GM18519 (cell line): ENCODE measurements at regions not wholly inside any gene's neighbourhood (a gene's known extent, or its start where the extent isn't known, plus 50 kb on each side); places are given as distances from the start of the nearest gene placed in this dataset.
A peak's percentile ranks its signal among the peaks of the same experiment; 100 is the strongest.

ENCODE experiments used
- ATAC-seq: cut with Tn5 transposase; IDR thresholded peaks from one replicate; pipeline ENCODE4 v1.9.1; 2021; ENCODE audit warnings: mild to moderate bottlenecking, moderate library complexity; ENCODE audit not compliant: unreplicated experiment, low FRiP score

DNA sequence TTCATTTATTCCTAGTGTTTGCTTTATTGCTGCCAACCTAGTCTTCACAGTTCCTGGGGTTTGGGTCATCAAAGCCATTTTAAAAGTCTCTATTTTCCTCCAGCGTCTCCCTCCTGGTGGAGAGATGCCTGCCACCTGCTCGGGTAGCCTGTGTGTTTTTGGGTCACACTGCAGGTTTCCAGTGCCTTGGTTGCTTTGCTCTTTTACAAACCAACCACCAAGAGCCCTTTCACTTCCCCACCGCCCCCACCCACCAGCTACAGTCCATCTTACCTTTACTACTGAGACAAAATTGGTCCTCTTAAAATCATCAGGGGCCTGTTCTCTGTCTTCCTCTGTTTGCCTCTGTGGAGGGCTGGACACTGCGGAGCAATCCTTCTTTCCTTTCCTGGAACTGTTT lies 280.5 kb upstream of the GATB start:
- no peak for ATAC-seq

DNA sequence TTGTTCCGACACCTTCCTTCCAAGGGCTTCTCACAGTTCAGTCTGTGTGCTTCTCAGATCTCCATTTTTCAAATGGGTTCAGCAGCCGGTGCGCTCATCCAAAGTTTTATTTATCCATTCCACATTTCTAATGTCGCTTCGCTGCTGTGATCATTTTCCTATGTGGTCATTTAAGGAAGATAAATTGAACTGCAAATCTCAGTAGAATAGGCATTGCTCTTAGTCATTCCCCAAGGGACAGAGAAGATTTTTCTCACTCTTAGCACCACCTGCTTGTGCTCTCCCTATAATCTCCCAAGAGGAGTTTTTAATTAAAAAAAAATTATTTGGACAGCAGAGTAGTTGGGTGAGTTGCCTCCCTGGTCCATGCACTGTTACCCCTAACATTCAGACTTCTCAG lies 278.9 kb upstream of the GATB start:
- ATAC-seq, result no peak

DNA sequence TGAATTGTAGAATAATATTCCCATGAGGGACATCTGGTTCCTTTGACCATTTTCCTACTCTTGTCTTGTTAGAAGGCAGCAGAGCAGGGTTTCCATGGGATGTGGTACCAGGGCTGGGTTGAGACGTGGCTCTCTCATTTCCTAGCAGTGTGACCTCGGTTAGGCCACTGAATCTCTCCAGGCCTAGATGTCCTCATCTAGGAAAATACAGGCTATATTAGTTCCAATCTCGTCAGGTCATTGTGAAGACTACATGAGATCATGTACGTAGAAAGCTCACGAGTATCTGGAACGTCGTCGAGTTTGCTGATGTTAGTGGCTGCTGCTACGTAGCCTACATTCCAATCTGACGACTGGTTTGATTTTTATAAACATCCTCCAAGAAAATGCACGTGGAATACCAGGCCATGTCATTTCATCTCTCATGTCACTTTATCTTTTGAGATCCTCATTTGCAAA lies 278.2 kb upstream of the GATB start:
- no peak for ATAC-seq

DNA sequence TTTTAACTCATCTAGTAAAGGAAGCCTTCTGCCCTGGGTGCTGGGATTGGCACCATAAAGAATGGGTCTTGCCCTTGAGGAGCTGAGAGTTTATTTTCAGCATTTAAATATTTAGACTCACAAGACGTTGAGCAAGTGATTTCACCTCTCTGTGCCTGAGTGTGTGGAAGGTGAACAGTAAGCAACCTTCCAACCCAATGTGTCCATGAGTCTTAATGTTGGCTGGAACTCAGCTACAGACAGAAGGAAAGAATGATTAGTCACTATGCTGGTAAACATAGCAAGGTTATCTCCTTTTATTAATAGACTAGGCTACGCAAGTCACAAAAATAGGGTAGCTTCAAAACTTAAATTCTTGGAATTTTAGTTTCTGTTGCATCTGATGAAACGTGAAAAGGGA lies 277.4 kb upstream of the GATB start:
- no peak for ATAC-seq

- no peak for ATAC-seq
These were observed 276.6 kb upstream of the GATB start for GRCh38 chr4:152037435-152037834.

GRCh38 chr4:152033621-152034020 lies 272.8 kb upstream of the GATB start:
- no peak for ATAC-seq

GRCh38 chr4:152032722-152033131 lies 271.9 kb upstream of the GATB start:
- ATAC-seq, result no peak

GRCh38 chr4:152029631-152030030 lies 268.8 kb upstream of the GATB start:
- no peak for ATAC-seq

DNA sequence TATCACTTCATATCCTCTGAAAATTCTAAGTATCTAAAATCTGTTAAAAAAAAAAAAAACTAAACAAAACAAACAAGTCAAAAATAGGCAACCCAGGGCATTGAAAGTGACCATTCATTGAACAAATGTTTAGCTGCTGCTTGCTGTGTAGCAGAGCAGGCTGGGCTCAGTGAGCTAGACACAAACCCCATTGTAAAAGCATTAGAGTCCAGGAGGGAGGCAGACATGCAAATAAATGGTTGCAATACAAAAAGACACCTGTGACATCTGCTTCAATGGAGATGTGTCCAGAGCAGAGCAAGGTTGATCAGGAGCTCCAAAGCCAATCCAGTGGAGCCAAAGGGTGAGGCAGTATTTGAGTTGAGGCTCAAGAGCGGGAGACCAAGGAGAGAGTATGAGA lies 267.3 kb upstream of the GATB start:
- ATAC-seq, result no peak

DNA sequence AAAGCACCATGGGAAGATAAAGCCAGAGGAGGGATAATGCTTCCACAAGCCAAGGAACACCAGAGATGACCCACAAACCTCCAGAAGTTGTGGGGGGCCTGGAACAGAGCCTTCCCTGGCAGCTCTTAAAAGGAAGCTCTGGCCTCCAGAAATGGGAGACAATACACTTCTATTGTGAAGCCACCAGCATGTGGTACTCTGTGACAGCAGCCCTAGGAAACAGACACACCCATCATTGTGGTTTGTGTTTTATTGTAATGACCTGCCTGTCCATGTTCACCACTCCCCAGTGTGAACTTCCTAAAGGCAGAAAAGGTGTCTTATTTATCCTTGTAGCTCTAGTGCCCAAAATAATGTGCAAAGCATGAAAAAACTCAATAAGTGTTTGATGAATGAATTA lies 264.1 kb upstream of the GATB start:
- no peak for ATAC-seq

GRCh38 chr4:152023674-152024073 lies 262.9 kb upstream of the GATB start:
- no peak for ATAC-seq

- ATAC-seq, result no peak
These were observed 261.7 kb upstream of the GATB start for GRCh38 chr4:152022543-152022942.

DNA sequence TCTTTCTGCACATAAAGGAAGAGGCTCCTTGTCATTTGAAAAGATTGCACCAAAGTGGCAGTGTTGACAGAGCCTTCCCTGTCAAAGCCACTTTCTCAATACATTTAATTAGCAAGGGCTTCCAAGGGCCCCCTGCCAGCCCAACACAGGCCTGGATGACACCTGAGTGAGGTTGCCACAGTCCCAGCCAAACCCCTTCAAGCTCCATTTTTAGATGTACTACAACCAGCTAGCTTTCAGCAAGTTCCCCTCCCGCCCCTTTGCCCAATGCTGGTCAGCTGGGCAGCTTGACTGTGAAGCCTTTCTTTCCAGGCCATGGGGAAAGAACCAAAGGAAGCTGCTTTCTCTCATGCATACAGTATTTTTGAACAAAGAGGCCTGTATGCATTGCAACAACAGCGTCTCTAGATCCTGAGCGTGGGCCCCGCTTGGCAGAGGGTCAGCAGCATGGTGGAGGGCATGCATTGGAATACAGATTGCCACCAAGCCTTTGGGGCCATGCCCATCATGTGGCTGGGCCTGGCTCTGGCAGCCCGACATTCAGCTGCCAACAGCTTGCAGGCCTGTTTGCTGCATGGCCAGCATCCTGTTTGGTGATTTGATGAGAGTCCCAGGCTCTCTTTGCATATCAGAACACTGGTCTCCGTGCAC lies 261.1 kb upstream of the GATB start:
- ATAC-seq, result no peak

- ATAC-seq, result no peak
These were observed 259.3 kb upstream of the GATB start for GRCh38 chr4:152020073-152020472.

DNA sequence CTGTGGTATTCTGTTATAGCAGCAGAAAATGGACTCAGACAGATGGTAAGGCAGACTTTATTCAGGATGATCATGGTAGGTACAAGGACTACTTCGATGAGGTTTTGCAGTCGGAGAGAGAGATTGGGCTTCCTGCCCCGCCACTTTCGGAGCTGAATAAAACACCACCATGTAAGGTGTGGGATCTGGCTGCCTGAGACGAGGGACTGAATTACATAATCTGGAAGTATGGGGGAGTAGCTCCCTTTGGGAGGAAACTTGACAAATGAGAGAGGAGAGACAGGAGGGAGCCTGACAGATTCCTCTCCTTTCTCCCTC lies 255.5 kb upstream of the GATB start:
- no peak for ATAC-seq

DNA sequence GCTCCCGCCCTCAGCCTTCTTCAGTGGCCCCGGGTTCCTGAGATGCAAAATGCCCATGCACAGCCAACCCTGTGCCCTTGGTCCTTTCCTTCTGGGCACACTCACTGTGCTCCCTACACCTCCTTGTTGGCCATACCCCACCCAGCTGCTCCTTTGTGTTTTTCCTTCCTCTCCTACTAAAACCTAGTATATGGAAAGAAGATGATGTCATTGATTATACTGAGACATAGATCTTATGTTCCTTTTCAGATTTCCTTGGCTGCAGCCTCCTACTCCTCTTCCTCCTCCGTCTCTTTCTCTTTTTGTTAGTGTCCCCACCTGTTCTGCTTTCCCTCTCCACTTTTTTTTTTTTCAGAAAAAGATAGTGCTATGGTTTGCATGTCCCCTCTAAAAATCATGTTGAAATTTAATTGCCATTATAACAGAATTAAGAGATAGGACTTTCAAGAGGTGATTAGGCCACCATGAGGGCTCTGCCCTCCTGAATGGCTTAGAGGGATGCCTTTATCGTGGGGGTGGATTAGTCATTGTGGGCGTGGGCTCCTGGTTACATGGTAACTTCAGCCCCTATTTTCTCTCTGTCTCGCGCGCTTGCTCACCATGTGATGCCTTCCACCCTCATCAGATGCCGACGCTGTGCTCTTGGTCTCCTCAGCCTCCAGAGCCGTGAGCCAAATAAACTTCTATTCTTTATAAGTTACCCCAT lies 254.9 kb upstream of the GATB start:
- ATAC-seq, result no peak

GRCh38 chr4:152014280-152014679 lies 253.5 kb upstream of the GATB start:
- peak; percentile 57 for ATAC-seq

DNA sequence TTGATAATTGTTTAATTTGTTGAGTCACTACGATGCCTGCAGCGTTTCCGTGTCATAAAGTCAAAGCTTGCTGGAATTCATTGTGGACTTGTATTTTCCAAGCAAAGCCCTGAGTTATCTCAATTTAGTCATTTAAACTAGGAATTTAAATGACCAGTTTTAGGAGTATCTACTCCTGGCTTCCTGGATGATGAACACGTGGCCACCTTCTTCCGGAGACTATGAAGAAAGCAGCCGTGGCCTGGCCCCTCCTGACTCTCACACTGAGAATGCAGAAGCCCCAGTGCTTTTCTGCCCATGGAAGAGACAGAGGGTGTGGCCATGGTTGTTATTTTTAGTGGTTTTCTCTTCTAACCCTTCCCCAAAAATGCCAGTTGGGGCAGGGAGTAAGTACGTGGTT lies 250.7 kb upstream of the GATB start:
- no peak for ATAC-seq

DNA sequence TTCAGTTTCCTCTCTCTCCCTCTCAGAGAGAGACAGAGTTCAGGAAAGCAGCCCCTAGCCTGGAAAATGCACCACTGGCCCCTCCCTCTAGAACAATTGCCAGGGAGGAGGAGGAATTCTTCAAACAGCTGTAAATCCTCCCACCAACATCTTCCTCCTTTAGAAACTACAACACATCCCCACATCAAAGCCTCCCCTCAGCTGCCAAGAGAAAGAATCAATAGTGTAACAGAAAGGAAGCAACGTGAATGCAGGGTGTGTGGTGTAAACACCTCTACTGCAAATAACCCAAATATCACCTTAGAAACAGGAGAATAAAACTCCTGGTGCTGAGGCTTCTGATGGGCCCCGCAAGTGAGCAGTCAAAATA lies 249.9 kb upstream of the GATB start:
- ATAC-seq, result no peak

- ATAC-seq, result no peak
These were observed 249.3 kb upstream of the GATB start for GRCh38 chr4:152009983-152010709.

GRCh38 chr4:152009031-152009670 lies 248.3 kb upstream of the GATB start:
- no peak for ATAC-seq
